22Rv1 (cell line): ENCODE measurements at regions not wholly inside any gene's neighbourhood (a gene's known extent, or its start where the extent isn't known, plus 50 kb on each side); places are given as distances from the start of the nearest gene placed in this dataset.

Source experiments
- H3K27ac ChIP-seq: fragments of 450-650 bp; 2 replicates; pipeline ENCODE4 v1.5.1; 2017
- ZFX ChIP-seq: fragments of 450-650 bp; IDR thresholded peaks from 2 replicates; pipeline ENCODE4 v1.6.1; 2017; ENCODE audit warnings: antibody characterized with exemption, borderline replicate concordance
- TF ChIP-seq, protein P1 (sequence below): fragments of 450-650 bp; IDR thresholded peaks from 2 replicates; pipeline ENCODE4 v1.5.1; 2017; ENCODE audit warnings: mild to moderate bottlenecking

- no peak overlapping the region for H3K27ac ChIP-seq
- TF ChIP-seq, protein P1, sequence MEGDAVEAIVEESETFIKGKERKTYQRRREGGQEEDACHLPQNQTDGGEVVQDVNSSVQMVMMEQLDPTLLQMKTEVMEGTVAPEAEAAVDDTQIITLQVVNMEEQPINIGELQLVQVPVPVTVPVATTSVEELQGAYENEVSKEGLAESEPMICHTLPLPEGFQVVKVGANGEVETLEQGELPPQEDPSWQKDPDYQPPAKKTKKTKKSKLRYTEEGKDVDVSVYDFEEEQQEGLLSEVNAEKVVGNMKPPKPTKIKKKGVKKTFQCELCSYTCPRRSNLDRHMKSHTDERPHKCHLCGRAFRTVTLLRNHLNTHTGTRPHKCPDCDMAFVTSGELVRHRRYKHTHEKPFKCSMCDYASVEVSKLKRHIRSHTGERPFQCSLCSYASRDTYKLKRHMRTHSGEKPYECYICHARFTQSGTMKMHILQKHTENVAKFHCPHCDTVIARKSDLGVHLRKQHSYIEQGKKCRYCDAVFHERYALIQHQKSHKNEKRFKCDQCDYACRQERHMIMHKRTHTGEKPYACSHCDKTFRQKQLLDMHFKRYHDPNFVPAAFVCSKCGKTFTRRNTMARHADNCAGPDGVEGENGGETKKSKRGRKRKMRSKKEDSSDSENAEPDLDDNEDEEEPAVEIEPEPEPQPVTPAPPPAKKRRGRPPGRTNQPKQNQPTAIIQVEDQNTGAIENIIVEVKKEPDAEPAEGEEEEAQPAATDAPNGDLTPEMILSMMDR = no peak
- TF ChIP-seq ZFX = no peak
Observed at GRCh38 chr14:87449016-87449415, 544.0 kb downstream of the GALC start.

DNA sequence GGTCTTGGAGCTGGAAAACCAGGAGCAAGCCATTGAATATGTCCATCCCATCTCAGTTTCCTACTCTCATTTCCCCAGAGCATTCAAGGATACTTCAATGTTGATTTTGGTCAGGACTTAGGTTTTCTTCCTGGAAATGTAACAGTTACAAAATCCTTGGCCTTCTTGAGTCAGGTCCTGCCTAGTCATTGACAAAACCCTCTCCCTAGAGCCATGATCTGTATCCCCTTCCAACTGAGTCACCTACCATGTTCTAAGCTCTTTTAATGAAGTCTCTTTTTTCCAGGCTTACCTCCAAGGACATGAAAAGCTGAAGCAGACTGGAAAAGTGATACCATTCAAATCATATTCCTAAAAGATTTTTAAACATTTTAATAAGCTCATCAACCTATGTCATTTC lies 549.2 kb downstream of the GALC start:
- H3K27ac ChIP-seq = no peak overlapping the region
- TF ChIP-seq ZFX = no peak
- TF ChIP-seq, protein P1 = no peak

- TF ChIP-seq ZFX = no peak
- TF ChIP-seq, protein P1 = no peak
- H3K27ac ChIP-seq = no peak overlapping the region
Observed at GRCh38 chr14:87443039-87443438, 549.9 kb downstream of the GALC start.

DNA sequence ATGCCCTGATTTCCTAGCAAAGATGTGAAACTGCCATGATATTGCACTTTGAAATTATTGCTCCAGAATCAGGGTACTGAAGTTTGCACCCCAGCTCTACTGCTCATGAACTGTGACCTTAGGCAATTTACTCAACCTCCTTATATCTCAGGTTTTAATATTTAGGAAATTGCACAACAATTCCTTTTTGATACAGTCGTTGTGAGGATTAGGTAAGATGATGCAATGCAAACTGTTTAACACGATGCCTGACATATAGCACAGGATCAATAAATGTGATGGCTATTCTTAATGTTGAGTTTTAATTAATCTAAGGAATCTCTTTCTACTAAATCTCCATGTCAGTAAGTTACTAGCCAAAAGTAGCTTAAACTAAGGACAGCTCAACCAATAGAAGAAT lies 555.8 kb downstream of the GALC start:
- TF ChIP-seq, protein P1 = no peak
- no peak for TF ChIP-seq ZFX
- H3K27ac ChIP-seq = no peak overlapping the region

- TF ChIP-seq, protein P1 = no peak
- no peak for TF ChIP-seq ZFX
- H3K27ac ChIP-seq = no peak overlapping the region
Observed at GRCh38 chr14:87434680-87435079, 558.3 kb downstream of the GALC start.

- TF ChIP-seq ZFX = no peak
- TF ChIP-seq, protein P1 = no peak
- no peak overlapping the region for H3K27ac ChIP-seq
Observed at GRCh38 chr14:87434011-87434410, 559.0 kb downstream of the GALC start.

DNA sequence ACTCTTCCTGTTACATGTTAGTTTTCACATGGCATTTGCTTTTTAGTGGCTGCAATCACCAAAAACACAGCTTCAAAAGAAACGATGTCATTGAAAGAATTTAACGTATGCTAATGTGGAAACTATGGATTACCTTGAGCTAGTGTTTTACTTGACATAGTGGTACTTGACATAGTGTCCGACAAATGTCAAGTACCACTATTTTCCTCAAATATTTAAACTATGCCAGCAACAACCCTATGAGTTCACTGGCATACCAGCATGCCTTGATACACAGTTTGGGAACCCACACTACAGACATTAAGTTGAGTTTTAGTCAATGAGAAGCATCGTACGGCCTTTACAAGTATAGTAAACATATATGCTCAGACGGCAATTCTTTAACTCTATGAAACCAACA lies 560.3 kb downstream of the GALC start:
- TF ChIP-seq ZFX = no peak
- TF ChIP-seq, protein P1 = no peak
- no peak overlapping the region for H3K27ac ChIP-seq
